HG02678 (cell line): ENCODE measurements at regions not wholly inside any gene's neighbourhood (a gene's known extent, or its start where the extent isn't known, plus 50 kb on each side); places are given as distances from the start of the nearest gene placed in this dataset.

Experiments
- ATAC-seq: cut with Tn5 transposase; IDR thresholded peaks from one replicate; pipeline ENCODE4 v1.9.1; 2021; ENCODE audit warnings: mild to moderate bottlenecking, moderate library complexity; ENCODE audit not compliant: unreplicated experiment

DNA sequence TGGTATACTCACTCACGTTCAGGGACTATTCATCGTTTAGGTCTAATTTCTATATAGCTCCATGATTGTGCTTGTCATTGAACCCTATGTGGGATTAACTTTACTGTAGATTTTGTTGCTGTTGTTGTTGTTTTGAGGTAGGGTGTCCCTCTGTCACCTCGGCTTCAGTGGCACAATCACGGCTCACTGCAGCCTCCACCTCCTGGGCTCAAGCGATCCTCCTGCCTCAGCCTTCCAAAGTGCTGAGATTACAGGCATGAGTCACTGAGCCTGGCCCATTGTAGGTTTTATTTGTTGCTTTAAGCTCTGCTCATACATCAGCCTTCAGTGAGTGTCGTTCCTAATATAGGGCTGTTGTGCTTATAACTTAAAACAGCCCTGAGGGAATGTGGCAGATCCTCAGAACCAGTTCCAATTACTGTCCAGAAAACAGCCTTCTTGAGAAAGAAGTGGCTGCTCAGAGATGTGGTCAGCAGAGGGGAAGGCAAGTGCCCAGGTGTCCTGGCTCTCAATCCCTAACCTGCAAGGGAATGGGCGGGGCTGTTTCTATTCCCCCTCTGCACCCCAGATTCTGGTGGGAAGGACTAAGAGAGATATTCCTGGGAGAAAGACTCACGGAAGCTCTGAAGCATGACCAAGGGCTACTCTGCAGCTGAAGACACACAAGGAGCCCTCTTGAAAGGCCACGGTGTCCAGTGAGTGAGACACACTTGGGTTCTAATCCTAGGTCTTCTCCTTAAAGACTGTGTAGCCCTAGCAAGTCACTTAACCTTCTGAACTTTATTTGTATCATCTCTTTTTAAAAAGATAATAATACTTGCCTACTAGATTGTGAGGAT is 79.6 kb upstream of the LCLAT1 start:
- no peak for ATAC-seq

DNA sequence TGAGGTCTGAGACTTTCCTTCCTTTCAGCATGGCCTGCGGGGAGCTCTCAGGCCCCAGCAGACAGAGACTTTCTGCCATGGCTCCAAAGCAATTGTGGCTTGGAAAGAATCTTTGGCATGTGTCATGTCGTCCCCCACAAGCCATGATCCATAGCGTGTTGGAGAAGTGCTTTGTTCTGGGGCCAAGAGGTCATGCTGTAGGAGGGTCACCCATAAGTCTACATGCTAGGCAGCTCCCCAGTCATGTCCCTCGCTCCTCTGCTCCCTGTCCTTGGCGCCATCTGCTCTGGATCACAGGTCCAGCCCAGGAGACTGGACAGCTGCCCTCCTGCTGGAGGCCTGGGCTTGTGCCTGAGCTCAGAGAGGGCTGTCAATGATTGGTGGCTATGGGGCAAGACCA is 78.8 kb upstream of the LCLAT1 start:
- no peak for ATAC-seq

DNA sequence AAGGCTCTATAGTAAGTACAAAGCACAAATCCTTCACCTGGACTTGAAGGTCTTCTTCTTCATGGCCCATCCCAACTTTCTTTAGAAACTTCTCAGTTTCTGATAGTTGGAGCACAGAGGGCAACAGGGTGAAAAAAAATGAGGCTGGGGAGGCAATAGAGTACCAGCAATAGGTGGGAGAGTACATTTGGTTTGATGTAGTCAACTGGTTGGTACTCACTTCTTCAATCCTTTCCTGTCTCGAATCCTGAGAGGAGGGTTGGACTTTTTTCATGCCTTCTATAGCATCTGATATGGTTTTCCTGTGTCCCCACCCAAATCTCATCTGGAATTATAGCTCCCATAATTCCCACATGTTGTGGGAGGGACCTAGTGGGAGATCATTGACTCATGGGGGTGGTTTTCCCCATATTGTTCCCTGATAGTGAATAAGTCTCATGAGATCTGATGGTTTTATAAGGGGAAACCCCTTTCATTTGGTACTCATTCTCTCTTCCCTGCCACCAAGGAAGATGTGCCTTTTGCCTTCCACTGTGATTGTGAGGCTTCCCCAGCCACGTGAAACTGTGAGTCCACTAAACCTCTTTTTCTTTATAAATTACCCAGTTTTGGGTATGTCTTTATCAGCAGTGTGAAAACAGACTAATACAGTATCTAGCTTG is 75.9 kb upstream of the LCLAT1 start:
- ATAC-seq = no peak

DNA sequence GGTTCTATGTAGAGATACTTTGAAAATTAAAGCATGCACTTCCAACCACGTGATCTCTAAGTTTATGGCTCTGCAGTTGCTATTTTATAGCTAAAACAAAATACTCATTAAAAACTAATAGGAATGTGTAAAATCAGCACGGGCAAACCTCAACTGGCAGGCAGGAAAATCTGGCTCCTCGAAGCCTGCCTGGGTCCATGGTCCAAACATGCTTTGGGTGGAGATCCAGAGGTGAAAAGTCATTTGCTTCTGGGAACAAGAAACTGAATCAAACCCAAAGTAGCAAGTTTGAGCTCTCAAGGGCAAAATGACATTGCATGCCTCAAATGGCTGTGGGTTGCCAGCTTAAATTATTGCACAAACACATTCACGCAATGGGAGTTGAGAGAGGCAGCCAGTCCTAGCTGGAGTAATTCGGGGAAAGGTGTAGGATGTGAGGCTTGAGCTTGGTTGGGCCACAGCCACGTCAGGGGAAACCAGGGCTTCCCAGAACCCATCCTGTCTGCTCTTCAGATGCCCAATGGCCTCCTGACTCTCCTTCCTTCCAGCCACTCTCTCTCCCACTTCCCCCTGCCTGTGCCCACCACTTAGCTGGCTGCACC is 75.2 kb upstream of the LCLAT1 start:
- no peak for ATAC-seq

DNA sequence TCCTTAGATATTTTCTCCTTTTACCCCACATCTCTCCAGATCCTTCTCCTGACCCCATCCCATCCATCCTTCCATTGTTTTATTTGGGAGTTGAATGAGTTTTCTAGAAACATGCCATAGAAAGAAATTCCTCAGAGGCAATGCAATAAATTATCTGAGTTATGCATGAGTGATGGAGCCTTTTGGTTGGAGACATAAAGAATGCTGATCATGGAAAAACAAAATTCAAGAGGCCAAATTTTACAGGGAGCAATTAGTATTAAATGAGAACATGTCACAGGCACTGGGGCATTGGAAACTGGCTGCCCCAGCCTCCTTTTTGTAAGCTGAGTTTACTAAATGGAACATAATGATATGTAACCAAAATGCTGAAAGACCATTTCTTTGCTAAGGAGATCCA is 74.2 kb upstream of the LCLAT1 start:
- no peak for ATAC-seq

DNA sequence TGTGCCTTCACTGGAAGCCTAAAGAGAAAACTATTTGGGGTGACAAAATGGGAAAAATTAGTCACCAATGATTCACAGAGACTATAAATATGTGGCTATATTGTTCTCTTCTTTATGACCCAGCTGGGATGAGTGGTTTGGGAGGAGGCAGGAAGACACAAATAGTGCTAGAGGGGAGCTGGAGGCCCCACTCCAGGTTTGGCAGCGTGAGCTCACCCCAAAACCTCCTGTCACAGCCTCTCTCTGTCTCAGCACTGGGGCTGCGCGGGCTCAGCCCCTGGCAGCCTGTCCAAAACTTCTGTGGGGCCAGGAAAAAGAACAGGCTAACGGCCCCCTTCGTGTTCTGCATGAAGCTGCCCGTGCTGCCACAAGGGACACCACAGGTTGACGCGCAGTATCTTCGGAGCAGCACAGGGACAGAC is 73.2 kb upstream of the LCLAT1 start:
- ATAC-seq = no peak

DNA sequence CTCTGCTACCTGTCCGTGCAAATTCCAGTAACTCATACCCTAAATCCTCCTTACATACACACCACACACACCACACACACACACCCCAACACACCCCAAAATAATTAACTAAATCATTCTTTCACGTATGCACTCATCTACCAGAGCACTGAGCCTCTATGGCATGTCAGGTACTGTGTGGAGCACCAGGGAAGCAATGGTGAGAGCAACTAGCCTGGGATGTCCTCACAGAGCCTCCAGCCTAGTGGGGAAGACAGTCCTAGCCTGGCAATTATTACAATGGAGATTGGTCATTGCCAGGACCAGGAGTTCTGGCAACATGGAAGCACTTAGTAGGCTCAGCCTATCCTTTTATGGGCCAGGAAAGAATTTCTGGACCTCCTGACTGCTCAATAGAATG is 72.7 kb upstream of the LCLAT1 start:
- no peak for ATAC-seq

DNA sequence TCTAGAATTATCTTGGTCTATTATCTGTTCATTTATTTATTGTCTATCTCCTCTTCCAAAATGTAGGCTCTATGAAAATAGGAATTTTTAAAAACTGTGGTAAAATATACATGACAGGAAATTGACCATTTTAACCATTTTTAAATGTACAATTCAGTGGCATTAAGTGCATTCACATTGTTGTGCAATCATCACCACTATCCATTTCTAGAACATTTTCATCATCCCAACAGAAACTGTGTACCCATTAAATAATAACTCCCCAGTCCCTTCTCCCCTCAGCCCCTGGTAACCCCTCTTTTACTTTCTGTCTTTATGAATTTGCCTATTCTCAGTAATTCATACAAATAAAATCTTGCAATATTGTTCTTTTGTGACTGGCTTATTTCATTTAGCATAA is 71.1 kb upstream of the LCLAT1 start:
- ATAC-seq = no peak

DNA sequence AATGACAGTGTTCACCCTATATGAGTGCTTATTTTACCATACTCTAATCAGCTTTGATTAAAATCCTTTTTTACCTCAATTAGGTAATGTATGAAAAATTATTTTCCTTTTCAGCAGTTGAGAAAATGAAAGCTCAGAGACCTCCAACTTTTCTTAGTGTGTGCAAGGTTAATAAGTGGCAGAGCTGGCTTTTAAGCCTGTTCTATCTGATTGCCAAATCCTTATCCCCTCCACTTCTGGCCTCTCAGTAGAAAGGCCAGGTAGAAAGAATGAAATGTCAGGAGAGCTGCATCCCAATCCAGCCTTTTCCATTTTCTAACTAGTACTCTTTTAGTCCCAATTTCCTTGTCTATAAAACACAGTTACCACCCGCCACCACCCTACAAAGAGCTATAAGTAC is 67.6 kb upstream of the LCLAT1 start:
- no peak for ATAC-seq

DNA sequence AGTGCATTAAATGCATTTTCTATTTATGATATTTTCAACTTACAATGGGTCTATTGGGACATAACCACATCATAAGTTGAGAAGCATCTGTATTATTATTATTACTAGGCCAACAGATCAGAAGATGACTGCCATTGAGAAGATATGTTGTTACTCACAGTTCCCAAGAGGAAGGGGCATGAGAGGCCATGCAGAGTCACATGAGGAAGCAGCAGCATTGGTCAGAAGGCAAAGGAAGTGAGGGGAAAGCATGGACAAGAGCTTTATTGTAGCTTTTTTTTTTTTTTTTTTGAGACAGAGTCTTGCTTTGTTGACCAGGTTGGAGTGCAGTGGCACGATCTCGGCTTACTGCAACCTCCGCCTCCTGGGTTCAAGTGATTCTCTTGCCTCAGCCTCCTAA is 66.2 kb upstream of the LCLAT1 start:
- no peak for ATAC-seq

DNA sequence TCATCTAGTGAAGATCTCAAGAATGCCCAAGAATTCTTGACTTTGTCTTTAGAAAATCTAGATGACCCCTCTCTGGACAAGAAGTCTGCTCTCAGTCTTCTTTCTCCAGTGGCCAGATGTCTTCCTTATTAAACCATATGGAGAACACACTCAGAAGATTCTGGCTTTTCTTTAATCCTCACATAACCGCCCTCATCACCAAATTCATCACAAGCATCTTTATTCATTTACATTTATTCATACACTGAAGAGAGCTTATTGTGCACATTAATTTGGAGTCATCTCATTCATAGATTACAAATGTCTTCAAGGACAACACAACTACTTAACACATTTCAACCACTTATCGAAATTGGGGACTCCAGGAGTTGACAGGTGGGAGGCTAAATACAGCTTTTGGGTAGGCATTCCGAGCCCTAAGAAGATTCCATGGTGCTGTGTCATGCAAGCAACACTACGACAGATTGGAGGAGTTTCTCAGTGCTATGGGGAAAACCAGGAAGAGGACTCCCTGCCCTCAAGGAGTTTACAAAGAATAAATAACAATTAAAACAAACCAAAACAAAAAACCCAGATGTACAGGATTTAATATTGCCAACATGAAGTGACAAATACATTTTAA is 64.8 kb upstream of the LCLAT1 start:
- ATAC-seq = no peak

DNA sequence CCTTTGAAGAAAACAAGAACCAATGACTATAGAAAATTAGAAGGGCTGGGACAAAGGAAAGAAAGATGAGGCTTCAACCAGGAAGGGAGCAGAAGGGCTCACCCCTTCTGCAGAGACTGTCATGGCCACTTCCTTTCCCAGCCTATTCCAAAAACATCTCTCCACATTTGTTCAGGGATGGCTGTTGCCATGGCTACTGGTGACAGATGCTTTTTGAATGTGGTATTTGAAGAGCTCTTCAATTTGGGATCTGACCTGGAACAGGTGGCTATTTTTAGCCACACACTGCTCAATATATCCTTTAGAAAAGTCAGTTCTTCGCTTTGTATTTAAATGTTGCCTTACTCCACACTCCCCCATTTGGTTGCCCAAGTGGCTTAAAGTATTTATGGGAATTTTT is 64.1 kb upstream of the LCLAT1 start:
- ATAC-seq = no peak

DNA sequence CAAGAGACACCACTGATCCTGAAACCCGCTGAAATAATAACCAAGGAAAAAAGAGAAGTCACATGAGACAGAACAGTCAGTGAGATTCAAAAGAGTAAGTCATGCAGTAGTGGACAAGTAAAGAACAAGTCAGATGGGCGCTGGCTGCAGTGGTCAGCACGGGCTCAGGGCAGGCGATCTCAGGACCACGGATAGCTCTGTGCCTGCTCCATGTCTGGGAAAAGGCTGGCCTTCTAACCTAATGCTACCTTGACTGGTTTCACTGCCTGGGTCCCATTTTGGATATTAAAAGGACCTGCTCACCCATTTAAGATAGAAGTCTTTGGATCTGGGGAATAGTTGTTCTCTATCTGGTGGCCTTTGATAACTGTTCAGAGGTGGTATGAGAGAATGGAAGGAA is 61.7 kb upstream of the LCLAT1 start:
- no peak for ATAC-seq

DNA sequence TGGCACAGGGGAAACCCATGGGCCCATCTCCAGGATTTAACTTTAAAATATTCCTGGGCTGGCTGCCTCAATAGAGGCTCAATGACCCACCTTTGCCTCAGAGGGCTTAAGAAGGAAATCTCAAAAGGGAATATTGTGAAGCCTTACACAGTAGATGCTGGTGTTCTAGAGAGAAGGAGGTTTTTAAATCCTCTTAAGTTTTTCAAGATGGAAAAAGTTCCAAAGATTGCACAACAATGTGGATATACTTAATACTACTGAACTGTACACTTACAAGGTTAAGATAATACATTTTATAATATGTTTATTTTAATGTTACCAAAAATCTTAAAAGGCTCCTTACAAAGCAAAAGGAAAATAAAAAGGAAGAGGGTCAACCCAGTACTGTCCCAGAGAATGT is 54.9 kb upstream of the LCLAT1 start:
- no peak for ATAC-seq

DNA sequence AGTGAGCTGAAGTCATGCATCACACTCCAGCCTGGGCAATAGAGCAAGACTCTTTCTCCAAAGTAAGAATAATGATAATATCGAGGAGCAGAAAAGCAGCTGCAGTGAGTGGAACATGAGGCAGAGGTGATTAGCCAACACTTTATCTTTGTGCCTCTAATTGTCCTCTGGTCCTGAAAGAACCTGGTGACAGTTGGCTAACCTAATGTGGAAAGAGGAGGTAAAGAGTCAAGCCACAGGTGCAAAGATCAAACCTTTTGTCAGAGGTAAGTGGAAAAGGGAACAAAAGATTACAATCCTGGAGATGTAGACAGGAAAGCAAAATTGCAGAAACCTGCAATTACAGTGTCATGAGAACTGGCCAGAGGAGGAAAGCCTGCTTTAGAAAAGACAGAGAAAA is 53.5 kb upstream of the LCLAT1 start:
- no peak for ATAC-seq

DNA sequence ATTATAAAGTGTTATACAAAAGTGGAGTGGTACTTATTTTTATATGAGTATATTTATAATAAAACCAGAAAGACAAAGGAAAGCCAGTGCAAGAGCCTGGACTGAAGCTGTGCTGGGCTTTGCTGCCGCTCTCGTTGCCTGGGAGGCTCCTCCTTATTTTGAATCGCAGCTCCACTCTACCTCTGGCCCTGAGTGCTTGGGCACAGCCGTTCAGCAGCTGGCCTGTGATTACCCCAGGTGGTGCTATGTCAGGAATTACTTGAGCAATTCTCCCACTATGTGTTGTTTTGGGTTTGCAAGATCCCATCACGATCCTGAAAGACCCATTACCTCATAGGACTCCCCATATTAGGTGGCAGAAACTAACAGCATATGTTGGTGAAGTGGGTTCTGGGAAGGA is 53.0 kb upstream of the LCLAT1 start:
- no peak for ATAC-seq

DNA sequence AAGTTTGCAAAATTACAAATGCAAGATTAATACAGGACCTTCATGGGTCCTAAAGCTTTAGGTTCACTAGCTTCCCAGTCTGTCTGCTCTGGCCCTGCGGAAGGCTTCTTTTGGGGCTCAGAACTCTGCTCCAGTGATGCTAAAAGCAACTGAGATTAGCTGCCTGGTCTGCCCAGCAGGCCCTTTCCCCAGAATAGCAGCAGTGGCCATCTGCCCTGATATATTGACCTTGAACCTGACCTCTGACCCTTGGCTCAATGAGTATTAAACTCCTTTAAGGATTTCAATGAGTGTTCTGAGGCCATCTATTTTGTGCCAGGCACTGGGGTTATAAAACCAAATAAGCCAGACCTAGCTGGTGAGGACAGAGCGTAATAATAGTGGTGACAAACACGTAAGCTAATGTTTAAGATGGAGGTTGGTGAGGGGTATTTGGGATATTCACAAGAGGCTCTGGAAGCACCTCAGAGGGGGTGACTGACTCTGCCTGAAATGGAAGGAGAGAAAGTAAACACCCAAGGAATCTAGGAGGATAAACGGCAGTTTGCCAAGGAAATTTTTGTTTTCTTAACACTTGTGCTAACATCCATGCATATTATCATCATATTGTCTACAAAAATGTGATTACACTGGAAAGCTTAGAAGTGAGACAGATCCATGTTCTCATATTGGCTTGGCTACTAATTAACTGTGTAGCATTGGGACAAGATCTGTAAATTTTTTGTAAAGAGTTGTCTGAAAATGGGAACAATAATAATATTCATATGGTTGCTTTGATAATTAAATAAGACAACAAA is 50.4 kb upstream of the LCLAT1 start:
- ATAC-seq = no peak
